Fibroblast of pulmonary artery (primary cell): ENCODE measurements at regions not wholly inside any gene's neighbourhood (a gene's known extent, or its start where the extent isn't known, plus 50 kb on each side); places are given as distances from the start of the nearest gene placed in this dataset.

ENCODE experiments used
- DNase-seq: peaks from one replicate; pipeline ENCODE4 v3.0.0-alpha.2; 2010; ENCODE audit warnings: low read depth
- H3K4me3 ChIP-seq: replicated peaks from 2 replicates; pipeline ENCODE4 v1.5.1; 2011; ENCODE audit warnings: low read depth, mild to moderate bottlenecking, control low read depth, low read length, moderate library complexity
- CTCF ChIP-seq: IDR thresholded peaks from 2 replicates; pipeline ENCODE4 v1.5.1; 2011; ENCODE audit warnings: mild to moderate bottlenecking, control low read depth, low read length, inconsistent platforms; ENCODE audit errors: missing control alignments

DNA sequence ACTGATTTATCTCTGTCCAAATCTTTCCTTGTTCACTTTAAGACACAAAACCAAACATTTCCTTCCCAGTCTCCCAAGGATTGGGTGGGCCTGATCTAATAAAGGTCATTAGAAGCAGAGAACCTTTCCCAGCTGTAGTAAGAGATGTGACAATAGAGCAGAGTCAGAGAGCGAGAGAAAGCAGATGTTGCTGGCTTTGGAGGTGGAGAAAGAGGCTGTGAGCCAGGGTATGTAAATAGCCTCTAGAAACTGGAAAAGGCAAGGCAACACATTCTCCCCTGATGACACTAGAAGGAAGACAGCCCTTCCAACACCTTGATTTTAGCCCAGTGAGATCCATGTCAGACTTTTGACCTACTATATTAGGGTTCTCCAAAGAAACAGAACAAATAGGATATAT lies 337.5 kb upstream of the CASK start:
- TF ChIP-seq CTCF, result no peak

DNA sequence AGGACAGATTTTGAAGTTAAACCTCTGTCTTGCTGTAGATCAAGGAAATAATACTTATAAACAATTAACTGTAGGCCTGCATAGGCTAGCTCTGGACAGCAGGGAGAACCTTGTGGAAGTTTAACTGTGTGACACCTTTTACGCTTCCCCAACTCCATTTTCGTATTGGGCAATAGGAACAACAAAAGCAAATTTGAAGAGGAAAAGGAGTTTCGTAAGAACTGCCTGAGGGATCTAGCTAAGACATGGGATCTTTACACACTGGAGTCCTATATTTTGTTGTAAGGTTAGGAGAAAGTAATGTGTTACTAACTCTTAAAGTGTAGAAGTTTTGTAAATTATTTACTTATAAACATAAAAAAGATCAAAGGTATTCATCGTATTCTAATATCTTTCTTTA lies 324.9 kb upstream of the CASK start:
- no peak for TF ChIP-seq CTCF
- no peak overlapping the region for H3K4me3 ChIP-seq
- peak; percentile 26 for DNase-seq

More for the DNA sequence above, 337.5 kb upstream of the CASK start:
- DNase-seq, result no peak
- no peak overlapping the region for H3K4me3 ChIP-seq

GRCh38 chrX:42247241-42247640 lies 323.9 kb upstream of the CASK start:
- peak; percentile 86 for DNase-seq
- TF ChIP-seq CTCF, result no peak
- H3K4me3 ChIP-seq, result peak overlapping the region; percentile 43

DNA sequence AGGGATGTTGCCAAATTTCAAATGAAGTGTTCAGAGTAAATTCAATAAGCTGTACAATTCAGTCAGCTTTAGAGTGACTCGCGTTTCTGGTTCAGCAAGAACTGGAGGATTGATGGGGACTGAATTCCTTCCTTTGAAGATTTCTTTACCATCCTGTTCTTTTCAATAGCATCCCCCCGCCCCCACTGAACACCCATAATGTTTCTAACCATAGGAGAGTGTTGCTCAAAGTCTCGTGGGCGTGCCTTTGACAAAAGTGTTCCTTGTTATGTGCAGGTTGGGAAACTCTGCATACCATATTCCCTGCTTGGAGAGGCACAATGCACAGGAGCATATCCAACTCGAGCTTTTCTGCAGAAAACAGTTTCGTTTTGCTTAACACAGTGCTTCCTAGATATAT lies 323.5 kb upstream of the CASK start:
- peak; percentile 71 for DNase-seq
- no peak for TF ChIP-seq CTCF
- H3K4me3 ChIP-seq, result peak overlapping the region; percentile 43

- peak; percentile 3 for DNase-seq
- no peak overlapping the region for H3K4me3 ChIP-seq
- no peak for TF ChIP-seq CTCF
Measured at GRCh38 chrX:42242004-42242403, 318.6 kb upstream of the CASK start.

GRCh38 chrX:42241421-42241820 lies 318.1 kb upstream of the CASK start:
- DNase-seq, result peak; percentile 4
- H3K4me3 ChIP-seq, result no peak overlapping the region
- no peak for TF ChIP-seq CTCF

DNA sequence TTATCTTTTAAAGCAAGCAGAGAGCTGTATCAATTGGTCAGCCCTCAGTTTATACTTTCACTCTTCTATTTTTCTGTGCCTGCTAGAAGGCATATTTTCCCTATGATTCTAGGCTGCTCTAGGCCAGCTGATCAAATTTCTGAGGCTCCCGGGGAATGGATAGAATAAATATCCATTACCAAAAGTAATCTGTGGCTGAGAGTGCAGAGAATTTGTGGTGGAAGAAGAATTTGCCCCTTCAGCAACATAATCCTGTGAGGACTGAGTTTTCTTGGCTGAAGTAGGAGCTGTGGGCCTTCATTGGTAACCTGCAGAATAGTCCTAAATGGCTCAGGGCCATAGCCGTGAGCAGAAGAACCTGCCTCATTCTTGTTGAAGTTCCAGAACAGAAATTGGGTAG lies 314.6 kb upstream of the CASK start:
- TF ChIP-seq CTCF, result no peak
- no peak overlapping the region for H3K4me3 ChIP-seq
- DNase-seq, result no peak
